Neural cell (in vitro differentiated cells): ENCODE measurements at regions not wholly inside any gene's neighbourhood (a gene's known extent, or its start where the extent isn't known, plus 50 kb on each side); places are given as distances from the start of the nearest gene placed in this dataset.

Experiments used
- CTCF ChIP-seq: fragments of 450-650 bp; IDR thresholded peaks from 2 replicates; pipeline ENCODE4 v1.5.1; 2014; ENCODE audit warnings: antibody characterized with exemption, mild to moderate bottlenecking, moderate library complexity; ENCODE audit not compliant: poor library complexity, severe bottlenecking
- EZH2 ChIP-seq: fragments of 200-600, 300-800 bp; shearing (Covaris generic), sonication (generic); IDR thresholded peaks from 2 replicates; pipeline ENCODE4 v1.6.1; 2014; ENCODE audit warnings: antibody characterized with exemption, low read length, borderline replicate concordance, mild to moderate bottlenecking; ENCODE audit not compliant: insufficient read depth, poor library complexity, severe bottlenecking
- POLR2AphosphoS5 ChIP-seq: IDR thresholded peaks from 2 replicates; pipeline ENCODE4 v1.6.1; 2012

- TF ChIP-seq CTCF: no peak
- no peak for TF ChIP-seq EZH2
- TF ChIP-seq POLR2AphosphoS5: no peak
Observed at GRCh38 chr3:152591515-152591914, 243.4 kb upstream of the P2RY1 start.
